OCI-LY3 (cell line): ENCODE measurements at regions not wholly inside any gene's neighbourhood (a gene's known extent, or its start where the extent isn't known, plus 50 kb on each side); places are given as distances from the start of the nearest gene placed in this dataset.

Experiments
- H2AFZ ChIP-seq: fragments of 200-600, 300-600 bp; shearing (Covaris generic); 2 replicates; pipeline ENCODE4 v1.6.0; 2014; ENCODE audit warnings: antibody characterized with exemption, low read depth, low read length
- H3K27ac ChIP-seq: fragments of 200-600, 300-600 bp; sonication (generic); 2 replicates; pipeline ENCODE4 v1.5.1; 2014; ENCODE audit warnings: mild to moderate bottlenecking, low read length, moderate library complexity, mixed read lengths
- H3K27me3 ChIP-seq: fragments of 200-600, 300-600 bp; sonication (generic); 2 replicates; pipeline ENCODE4 v1.6.1; 2014; ENCODE audit warnings: low read depth, low read length, mixed read lengths
- H3K36me3 ChIP-seq: fragments of 200-600, 300-600 bp; sonication (generic); replicated peaks from 2 replicates; pipeline ENCODE3; 2014; ENCODE audit warnings: low read depth, low read length, mixed read lengths
- H3K4me1 ChIP-seq: fragments of 300-600, 200-600 bp; sonication (generic); 2 replicates; pipeline ENCODE4 v1.6.1; 2014; ENCODE audit warnings: low read length, mixed read lengths
- H3K4me2 ChIP-seq: fragments of 200-600, 300-600 bp; sonication (generic); 2 replicates; pipeline ENCODE4 v1.6.1; 2014; ENCODE audit warnings: low read length, mixed read lengths
- H3K4me3 ChIP-seq: fragments of 300-600, 200-600 bp; sonication (generic); 2 replicates; pipeline ENCODE4 v1.5.1; 2014; ENCODE audit warnings: antibody characterized with exemption, mild to moderate bottlenecking, low read length, moderate library complexity
- H3K79me2 ChIP-seq: fragments of 300-600, 200-600 bp; shearing (Covaris generic); 2 replicates; pipeline ENCODE4 v1.6.1; 2014; ENCODE audit warnings: mild to moderate bottlenecking, low read length, mixed read lengths
- H3K9ac ChIP-seq: fragments of 300-600, 200-600 bp; shearing (Covaris generic); 2 replicates; pipeline ENCODE4 v1.6.0; 2014; ENCODE audit warnings: mild to moderate bottlenecking, low read length, moderate library complexity
- H3K9me3 ChIP-seq: fragments of 200-600, 300-600 bp; shearing (Covaris generic); 2 replicates; pipeline ENCODE4 v1.6.1; 2014; ENCODE audit warnings: low read length, mixed read lengths; ENCODE audit not compliant: insufficient read depth
- H4K20me1 ChIP-seq: fragments of 200-600, 300-600 bp; sonication (generic); 2 replicates; pipeline ENCODE4 v1.6.1; 2016; ENCODE audit warnings: low read length, mixed read lengths; ENCODE audit not compliant: insufficient read depth
- CTCF ChIP-seq: fragments of 200-600, 300-600 bp; sonication (generic); IDR thresholded peaks from 2 replicates; pipeline ENCODE4 v1.5.1; 2014; ENCODE audit warnings: antibody characterized with exemption, low read length, low read depth
- EZH2phosphoT487 ChIP-seq: fragments of 200-600 bp; shearing (Covaris generic); IDR thresholded peaks from 2 replicates; pipeline ENCODE4 v1.6.1; 2018; ENCODE audit warnings: antibody characterized with exemption, mixed run types, low read depth

DNA sequence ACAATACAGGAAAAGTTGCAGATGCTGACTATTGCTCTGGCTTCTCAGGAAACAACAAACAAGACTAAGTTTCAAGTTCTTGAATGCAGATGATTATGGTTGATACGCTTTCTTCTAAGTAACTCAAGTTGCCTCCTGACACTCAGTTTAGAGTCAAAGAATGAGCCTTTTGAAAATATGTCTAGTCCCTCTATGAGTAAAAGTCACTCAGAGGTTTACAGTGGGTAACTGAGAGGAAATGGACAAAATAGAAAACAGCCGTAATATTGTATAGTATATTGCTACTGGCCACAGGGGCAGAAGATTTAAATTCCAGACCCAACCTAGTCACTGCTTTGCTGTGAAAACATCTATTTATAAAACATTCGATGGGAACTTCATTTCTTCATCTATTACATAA, 280.0 kb upstream of the ID4 start:
- Histone ChIP-seq H3K9me3 (no peaks in the 10 kb centered on the region), H3K27ac (no peak overlapping the region), H3K36me3 (no peaks in the 10 kb centered on the region), H2AFZ (no peak overlapping the region), H3K4me3 (no peak overlapping the region), H3K4me1 (no peaks in the 10 kb centered on the region), H4K20me1 (no peaks in the 10 kb centered on the region), H3K79me2 (no peaks in the 10 kb centered on the region), H3K9ac (no peak overlapping the region), H3K4me2 (no peak overlapping the region), H3K27me3 (no peaks in the 10 kb centered on the region)
- no peak for TF ChIP-seq CTCF
- no peak for TF ChIP-seq EZH2phosphoT487

GRCh38 chr6:19558201-19558600, 279.0 kb upstream of the ID4 start:
- Histone ChIP-seq H3K4me2 (no peak overlapping the region), H3K27ac (no peak overlapping the region), H3K79me2 (no peaks in the 10 kb centered on the region), H2AFZ (no peak overlapping the region), H3K36me3 (no peaks in the 10 kb centered on the region), H4K20me1 (no peaks in the 10 kb centered on the region), H3K27me3 (no peaks in the 10 kb centered on the region), H3K4me3 (no peak overlapping the region), H3K9ac (no peak overlapping the region), H3K4me1 (no peaks in the 10 kb centered on the region), H3K9me3 (no peaks in the 10 kb centered on the region)
- TF ChIP-seq EZH2phosphoT487: no peak
- TF ChIP-seq CTCF: no peak

GRCh38 chr6:19558934-19559333, 278.2 kb upstream of the ID4 start:
- H3K36me3 ChIP-seq: no peaks in the 10 kb centered on the region
- no peak overlapping the region for H2AFZ ChIP-seq
- no peak overlapping the region for H3K4me3 ChIP-seq
- H3K9ac ChIP-seq: no peak overlapping the region
- no peaks in the 10 kb centered on the region for H3K4me1 ChIP-seq
- no peaks in the 10 kb centered on the region for H3K27me3 ChIP-seq
- H3K4me2 ChIP-seq: no peak overlapping the region
- no peaks in the 10 kb centered on the region for H3K79me2 ChIP-seq
- TF ChIP-seq EZH2phosphoT487 (no peak), CTCF (no peak)
- H4K20me1 ChIP-seq: no peaks in the 10 kb centered on the region
- H3K27ac ChIP-seq: no peak overlapping the region
- no peaks in the 10 kb centered on the region for H3K9me3 ChIP-seq

- Histone ChIP-seq H3K79me2 (no peaks in the 10 kb centered on the region), H2AFZ (no peak overlapping the region), H3K36me3 (no peaks in the 10 kb centered on the region), H3K9me3 (no peaks in the 10 kb centered on the region), H3K4me2 (no peak overlapping the region), H3K4me3 (no peak overlapping the region), H3K4me1 (no peaks in the 10 kb centered on the region), H4K20me1 (no peaks in the 10 kb centered on the region), H3K27ac (no peak overlapping the region), H3K27me3 (no peaks in the 10 kb centered on the region), H3K9ac (no peak overlapping the region)
- TF ChIP-seq CTCF (no peak), EZH2phosphoT487 (no peak)
Measured at GRCh38 chr6:19562468-19562867, 274.7 kb upstream of the ID4 start.
